ENCODE measurements at regions not wholly inside any gene's neighbourhood (a gene's known extent, or its start where the extent isn't known, plus 50 kb on each side); places are given as distances from the start of the nearest gene placed in this dataset.

GRCh38 chr12:39000370-39000769 lies 95.0 kb upstream of the CPNE8 start:
- DNase-seq (ENCODE audit: low read depth) = no peak
- TF ChIP-seq CTCF (IDR thresholded peaks at IDR 0.05; ENCODE audit: insufficient read depth, low read depth, low read length, missing control alignments) = no peak

GRCh38 chr12:38998887-38999482 lies 93.6 kb upstream of the CPNE8 start:
- no peak for TF ChIP-seq CTCF (IDR thresholded peaks at IDR 0.05; ENCODE audit: insufficient read depth, low read depth, low read length, missing control alignments)
- H3K4me3 ChIP-seq (ENCODE audit: low read depth, low read length) = no peak overlapping the region
- no peak for DNase-seq (ENCODE audit: low read depth)

More at GRCh38 chr12:39000370-39000769, 95.0 kb upstream of the CPNE8 start:
- no peak overlapping the region for H3K4me3 ChIP-seq (ENCODE audit: low read depth, low read length)

GRCh38 chr12:38995249-38995648 lies 89.9 kb upstream of the CPNE8 start:
- no peak for DNase-seq (ENCODE audit: low read depth)
- no peak for TF ChIP-seq CTCF (IDR thresholded peaks at IDR 0.05; ENCODE audit: insufficient read depth, low read depth, low read length, missing control alignments)
- H3K4me3 ChIP-seq (ENCODE audit: low read depth, low read length) = no peak overlapping the region

- DNase-seq (ENCODE audit: low read depth) = no peak
- TF ChIP-seq CTCF (IDR thresholded peaks at IDR 0.05; ENCODE audit: insufficient read depth, low read depth, low read length, missing control alignments) = no peak
- no peak overlapping the region for H3K4me3 ChIP-seq (ENCODE audit: low read depth, low read length)
Observed at GRCh38 chr12:38985961-38986360, 80.6 kb upstream of the CPNE8 start.

GRCh38 chr12:38984388-38984787 lies 79.0 kb upstream of the CPNE8 start:
- TF ChIP-seq CTCF (IDR thresholded peaks at IDR 0.05; ENCODE audit: insufficient read depth, low read depth, low read length, missing control alignments) = no peak
- no peak overlapping the region for H3K4me3 ChIP-seq (ENCODE audit: low read depth, low read length)

GRCh38 chr12:38983117-38983571 lies 77.8 kb upstream of the CPNE8 start:
- peak overlapping the region; percentile 33 for H3K4me3 ChIP-seq (ENCODE audit: low read depth, low read length)
- no peak for TF ChIP-seq CTCF (IDR thresholded peaks at IDR 0.05; ENCODE audit: insufficient read depth, low read depth, low read length, missing control alignments)
- peak; percentile 3 for DNase-seq (ENCODE audit: low read depth)

More at GRCh38 chr12:38984388-38984787, 79.0 kb upstream of the CPNE8 start:
- no peak for DNase-seq (ENCODE audit: low read depth)

GRCh38 chr12:38977132-38977531 lies 71.7 kb upstream of the CPNE8 start:
- no peak overlapping the region for H3K4me3 ChIP-seq (ENCODE audit: low read depth, low read length)
- TF ChIP-seq CTCF (IDR thresholded peaks at IDR 0.05; ENCODE audit: insufficient read depth, low read depth, low read length, missing control alignments) = no peak
- DNase-seq (ENCODE audit: low read depth) = no peak

All from GM12865 (cell line).